DND-41 (cell line): ENCODE measurements at regions not wholly inside any gene's neighbourhood (a gene's known extent, or its start where the extent isn't known, plus 50 kb on each side); places are given as distances from the start of the nearest gene placed in this dataset.
"Not testable (repeated sequence)": the region's sequence is repeated elsewhere in the genome, so short reads cannot be mapped to it uniquely, and the experiment has no call there.

Experiments
- EZH2 ChIP-seq: IDR thresholded peaks from 3 replicates; pipeline ENCODE4 v1.6.1; 2012; ENCODE audit warnings: borderline replicate concordance, low read depth, mild to moderate bottlenecking, moderate library complexity, low read length, inconsistent platforms; ENCODE audit not compliant: severe bottlenecking
- TF ChIP-seq, protein P1 (sequence below): IDR thresholded peaks from 2 replicates; pipeline ENCODE4 v1.5.1; 2012; ENCODE audit warnings: borderline replicate concordance, low read length, moderate library complexity, mild to moderate bottlenecking; ENCODE audit not compliant: poor library complexity, severe bottlenecking; ENCODE audit errors: extremely low read depth

DNA sequence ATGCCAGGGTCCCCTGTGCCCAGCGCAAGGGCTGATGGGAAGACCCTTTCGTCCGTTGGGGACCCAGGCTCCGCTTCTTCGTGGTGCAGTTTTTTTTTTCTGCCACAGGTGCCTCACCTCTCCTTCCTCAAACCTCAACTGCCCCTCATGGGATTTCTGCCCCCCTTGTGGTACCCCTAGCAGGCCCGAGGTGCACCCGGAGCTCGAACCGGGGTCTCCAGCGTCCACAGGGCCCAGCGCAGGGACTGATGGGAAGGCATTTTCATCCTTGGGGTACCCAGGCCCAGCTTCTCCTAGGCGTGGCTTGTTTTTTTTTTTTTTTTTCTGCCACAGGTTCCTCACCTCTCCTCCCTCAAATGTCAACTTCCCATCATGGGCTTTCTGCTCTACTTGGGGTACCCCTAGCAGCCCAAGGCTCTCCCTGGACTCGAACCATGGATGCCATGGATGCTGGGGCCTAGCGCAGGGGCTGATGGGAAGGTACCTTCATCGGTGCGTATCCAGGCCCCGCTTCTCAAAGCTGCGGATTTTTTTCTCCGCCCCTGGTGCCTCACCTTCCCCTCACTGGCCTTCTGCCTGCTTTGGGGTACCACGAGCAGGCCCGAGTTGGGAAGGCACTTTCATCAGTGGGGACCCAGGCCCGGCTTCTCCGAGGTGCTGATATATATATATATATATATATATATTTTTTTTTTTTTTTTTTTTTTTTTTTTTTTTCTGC is 531.6 kb downstream of the CWH43 start:
- TF ChIP-seq, protein P1, sequence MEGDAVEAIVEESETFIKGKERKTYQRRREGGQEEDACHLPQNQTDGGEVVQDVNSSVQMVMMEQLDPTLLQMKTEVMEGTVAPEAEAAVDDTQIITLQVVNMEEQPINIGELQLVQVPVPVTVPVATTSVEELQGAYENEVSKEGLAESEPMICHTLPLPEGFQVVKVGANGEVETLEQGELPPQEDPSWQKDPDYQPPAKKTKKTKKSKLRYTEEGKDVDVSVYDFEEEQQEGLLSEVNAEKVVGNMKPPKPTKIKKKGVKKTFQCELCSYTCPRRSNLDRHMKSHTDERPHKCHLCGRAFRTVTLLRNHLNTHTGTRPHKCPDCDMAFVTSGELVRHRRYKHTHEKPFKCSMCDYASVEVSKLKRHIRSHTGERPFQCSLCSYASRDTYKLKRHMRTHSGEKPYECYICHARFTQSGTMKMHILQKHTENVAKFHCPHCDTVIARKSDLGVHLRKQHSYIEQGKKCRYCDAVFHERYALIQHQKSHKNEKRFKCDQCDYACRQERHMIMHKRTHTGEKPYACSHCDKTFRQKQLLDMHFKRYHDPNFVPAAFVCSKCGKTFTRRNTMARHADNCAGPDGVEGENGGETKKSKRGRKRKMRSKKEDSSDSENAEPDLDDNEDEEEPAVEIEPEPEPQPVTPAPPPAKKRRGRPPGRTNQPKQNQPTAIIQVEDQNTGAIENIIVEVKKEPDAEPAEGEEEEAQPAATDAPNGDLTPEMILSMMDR: not testable (repeated sequence)
- TF ChIP-seq EZH2: not testable (repeated sequence)
